Kidney epithelial cell (primary cell): ENCODE measurements at regions not wholly inside any gene's neighbourhood (a gene's known extent, or its start where the extent isn't known, plus 50 kb on each side); places are given as distances from the start of the nearest gene placed in this dataset.

Experiments used
- DNase-seq: peaks from one replicate; pipeline ENCODE4 v3.0.0-alpha.2; 2010; ENCODE audit warnings: low read depth
- H3K27me3 ChIP-seq: 2 replicates; pipeline ENCODE4 v1.6.0; 2011; ENCODE audit warnings: low read length; ENCODE audit not compliant: control insufficient read depth, insufficient read depth
- H3K36me3 ChIP-seq: 2 replicates; pipeline ENCODE4 v1.5.1; 2011; ENCODE audit warnings: low read length; ENCODE audit not compliant: control insufficient read depth, insufficient read depth
- H3K4me3 ChIP-seq: 2 replicates; pipeline ENCODE4 v1.5.1; 2011; ENCODE audit warnings: low read depth, mild to moderate bottlenecking, control low read depth, low read length
- TF ChIP-seq, protein P1 (sequence below): IDR thresholded peaks from 2 replicates; pipeline ENCODE4 v1.5.1; 2011; ENCODE audit warnings: mild to moderate bottlenecking, moderate library complexity, low read length, control low read depth, inconsistent platforms; ENCODE audit not compliant: insufficient read depth, poor library complexity, severe bottlenecking

- Histone ChIP-seq H3K4me3 (no peak overlapping the region), H3K27me3 (no peaks in the 10 kb centered on the region), H3K36me3 (no peaks in the 10 kb centered on the region)
- no peak for DNase-seq
- TF ChIP-seq, protein P1, sequence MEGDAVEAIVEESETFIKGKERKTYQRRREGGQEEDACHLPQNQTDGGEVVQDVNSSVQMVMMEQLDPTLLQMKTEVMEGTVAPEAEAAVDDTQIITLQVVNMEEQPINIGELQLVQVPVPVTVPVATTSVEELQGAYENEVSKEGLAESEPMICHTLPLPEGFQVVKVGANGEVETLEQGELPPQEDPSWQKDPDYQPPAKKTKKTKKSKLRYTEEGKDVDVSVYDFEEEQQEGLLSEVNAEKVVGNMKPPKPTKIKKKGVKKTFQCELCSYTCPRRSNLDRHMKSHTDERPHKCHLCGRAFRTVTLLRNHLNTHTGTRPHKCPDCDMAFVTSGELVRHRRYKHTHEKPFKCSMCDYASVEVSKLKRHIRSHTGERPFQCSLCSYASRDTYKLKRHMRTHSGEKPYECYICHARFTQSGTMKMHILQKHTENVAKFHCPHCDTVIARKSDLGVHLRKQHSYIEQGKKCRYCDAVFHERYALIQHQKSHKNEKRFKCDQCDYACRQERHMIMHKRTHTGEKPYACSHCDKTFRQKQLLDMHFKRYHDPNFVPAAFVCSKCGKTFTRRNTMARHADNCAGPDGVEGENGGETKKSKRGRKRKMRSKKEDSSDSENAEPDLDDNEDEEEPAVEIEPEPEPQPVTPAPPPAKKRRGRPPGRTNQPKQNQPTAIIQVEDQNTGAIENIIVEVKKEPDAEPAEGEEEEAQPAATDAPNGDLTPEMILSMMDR, result no peak
These were observed 340.3 kb upstream of the TBL1XR1 start for GRCh38 chr3:177537612-177538011.

GRCh38 chr3:177538048-177538749, 340.9 kb upstream of the TBL1XR1 start:
- Histone ChIP-seq H3K36me3 (no peaks in the 10 kb centered on the region), H3K27me3 (no peaks in the 10 kb centered on the region), H3K4me3 (no peak overlapping the region)
- no peak for DNase-seq
- TF ChIP-seq, protein P1, result no peak

- TF ChIP-seq, protein P1, result no peak
- no peak for DNase-seq
- Histone ChIP-seq H3K27me3 (no peaks in the 10 kb centered on the region), H3K36me3 (no peaks in the 10 kb centered on the region), H3K4me3 (no peak overlapping the region)
These were observed 341.8 kb upstream of the TBL1XR1 start for GRCh38 chr3:177538750-177539730.

GRCh38 chr3:177541541-177541940, 344.3 kb upstream of the TBL1XR1 start:
- H3K36me3 ChIP-seq, result no peaks in the 10 kb centered on the region
- no peak overlapping the region for H3K4me3 ChIP-seq
- no peaks in the 10 kb centered on the region for H3K27me3 ChIP-seq
- DNase-seq, result no peak
- TF ChIP-seq, protein P1, result no peak

DNA sequence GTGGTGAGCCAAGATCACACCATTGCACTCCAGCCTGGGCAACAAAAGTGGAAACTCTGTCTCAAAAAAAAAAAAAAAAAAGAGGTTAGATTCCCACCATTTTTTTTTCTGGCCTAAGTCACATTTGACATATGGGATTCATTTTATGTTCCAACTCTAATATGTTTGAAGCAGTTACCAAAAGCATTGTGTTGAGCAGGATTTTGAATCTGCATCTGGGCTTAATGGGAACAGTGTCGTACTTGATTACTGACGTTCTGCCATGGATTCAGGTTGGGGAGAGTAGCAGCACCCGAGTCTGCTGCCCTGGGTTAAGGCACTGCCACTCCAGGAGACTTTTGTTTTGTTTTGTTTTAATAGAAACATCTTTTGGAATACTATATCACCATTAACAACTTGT, 348.7 kb upstream of the TBL1XR1 start:
- H3K36me3 ChIP-seq, result no peaks in the 10 kb centered on the region
- no peak overlapping the region for H3K4me3 ChIP-seq
- no peaks in the 10 kb centered on the region for H3K27me3 ChIP-seq
- TF ChIP-seq, protein P1, result no peak
- DNase-seq, result no peak
